K562 (cell line): ENCODE measurements at regions not wholly inside any gene's neighbourhood (a gene's known extent, or its start where the extent isn't known, plus 50 kb on each side); places are given as distances from the start of the nearest gene placed in this dataset.

ENCODE experiments used
- ATAC-seq: fragments of 200-7000 bp; cut with Tn5 transposase; 3 replicates; pipeline ENCODE4 v1.9.1; 2020; ENCODE audit warnings: moderate library complexity
- BruUV-seq: library from RNA; stranded (reverse); fragments of 400-500 nt; replicated peaks from 2 replicates; lab custom pipeline; 2021; lab: Mats Ljungman, UMichigan
- CTCF ChIA-PET: fragments of 300-600 bp; formaldehyde crosslinking; extraction: SDS; loops from one replicate; lab custom pipeline; 2021; ENCODE audit warnings: low intra/inter-chr PET ratio; lab: Yijun Ruan, JAX
- POLR2A ChIA-PET: fragments of 300-600, 350-650 bp; sonication (Branson Sonifier 250); formaldehyde crosslinking; extraction: SDS; loops from one replicate; lab custom pipeline; 2021; ENCODE audit warnings: antibody characterized with exemption, inconsistent platforms; lab: Yijun Ruan, JAX
- DNase-seq, 4 experiments: peaks; one replicate each; pipeline versions ENCODE4 v3.0.0 to v3.0.0-alpha.2; 2011 to 2018; ENCODE audit warnings: low spot score in 3 of 4, mixed read lengths in 3 of 4; ENCODE audit errors: extremely low read depth in 1 of 4
- FAIRE-seq: peaks from 2 replicates; lab custom pipeline; 2011; peaks lifted over from hg19 to GRCh38; lab: Jason Lieb, UNC
- H2AFZ ChIP-seq: 2 replicates; pipeline ENCODE4 v1.6.0; 2011; ENCODE audit warnings: low read depth, low read length, control low read depth, inconsistent platforms
- H3K27ac ChIP-seq: fragments of 200-600 bp; 3 replicates; pipeline ENCODE4 v1.8.0; 2011; ENCODE audit warnings: low read depth, mild to moderate bottlenecking, control low read depth, inconsistent platforms, low read length, moderate library complexity, mixed read lengths; ENCODE audit errors: extremely low read depth
- H3K27me3 ChIP-seq, 2 experiments: fragments of 300-600 bp in 1 of 2; 2 replicates in 1 of 2; 3 replicates in 1 of 2; pipeline versions ENCODE4 v1.6.0 to v1.8.0; 2011; ENCODE audit warnings: inconsistent platforms in 2 of 2, low read length in 2 of 2, mild to moderate bottlenecking in 1 of 2, mixed read lengths in 1 of 2, moderate library complexity in 1 of 2; ENCODE audit not compliant: control insufficient read depth in 2 of 2, insufficient read depth in 2 of 2
- H3K36me3 ChIP-seq: fragments of 300-600 bp; 3 replicates; pipeline ENCODE4 v1.8.0; 2011; ENCODE audit warnings: mild to moderate bottlenecking, low read length, inconsistent platforms; ENCODE audit not compliant: control insufficient read depth, insufficient read depth
- H3K4me1 ChIP-seq, 2 experiments: fragments of 200-600 bp in 1 of 2; replicated peaks in 1 of 2; 2 replicates in 1 of 2; 3 replicates in 1 of 2; pipeline versions ENCODE4 v1.5.1 to v1.8.0; 2011; ENCODE audit warnings: inconsistent platforms in 2 of 2, low read length in 2 of 2, mild to moderate bottlenecking in 1 of 2, mixed read lengths in 1 of 2, moderate library complexity in 1 of 2; ENCODE audit not compliant: control insufficient read depth in 2 of 2, insufficient read depth in 2 of 2
- H3K4me2 ChIP-seq: 2 replicates; pipeline ENCODE4 v1.6.1; 2011; ENCODE audit warnings: low read length, control low read depth, inconsistent platforms, mixed read lengths; ENCODE audit not compliant: insufficient read depth
- H3K4me3 ChIP-seq: fragments of 200-600 bp; sonication (generic), shearing (Covaris generic); 2 replicates; pipeline ENCODE4 v1.5.1; 2016; ENCODE audit warnings: control low read depth, inconsistent platforms
- H3K79me2 ChIP-seq: fragments of 200-600 bp; 3 replicates; pipeline ENCODE4 v1.8.0; 2011; ENCODE audit warnings: low read length, inconsistent platforms; ENCODE audit not compliant: control insufficient read depth, insufficient read depth
- H3K9ac ChIP-seq, 2 experiments: 2 replicates each; pipeline versions ENCODE4 v1.6.0 to v1.6.1; 2011; ENCODE audit warnings: low read depth in 2 of 2, low read length in 2 of 2, control low read depth in 1 of 2, inconsistent platforms in 1 of 2, mild to moderate bottlenecking in 1 of 2, mixed read lengths in 1 of 2; ENCODE audit not compliant: insufficient read depth in 1 of 2
- H3K9me1 ChIP-seq: one replicate; pipeline ENCODE4 v1.6.0; 2011; ENCODE audit warnings: inconsistent platforms, mild to moderate bottlenecking, low read length, moderate library complexity; ENCODE audit not compliant: control insufficient read depth, insufficient read depth
- H3K9me3 ChIP-seq: replicated peaks from 2 replicates; pipeline ENCODE4 v1.5.1; 2011; ENCODE audit warnings: low read depth, low read length, inconsistent platforms; ENCODE audit not compliant: control insufficient read depth, insufficient read depth
- H4K20me1 ChIP-seq: replicated peaks from 2 replicates; pipeline ENCODE4 v1.6.1; 2011; ENCODE audit warnings: low read length, inconsistent platforms, mixed read lengths; ENCODE audit not compliant: control insufficient read depth, insufficient read depth
- KAT8 ChIP-seq: fragments of 450-650 bp; IDR thresholded peaks from 2 replicates; pipeline ENCODE4 v1.6.1; 2016; ENCODE audit warnings: low read depth, mild to moderate bottlenecking
- ZKSCAN1 ChIP-seq: fragments of 150-350 bp; IDR thresholded peaks from 2 replicates; pipeline ENCODE4 v1.6.1; 2016; ENCODE audit warnings: low read depth, low read length
- ZNF354B ChIP-seq: fragments of 250-450 bp; sonication (Bioruptor Pico); IDR thresholded peaks from 2 replicates; pipeline ENCODE4 v1.4.0; 2020
- ZNF444 ChIP-seq: fragments of 250-450 bp; sonication (Bioruptor Pico); IDR thresholded peaks from 2 replicates; pipeline ENCODE4 v1.4.0; 2020; ENCODE audit warnings: mild to moderate bottlenecking, moderate library complexity
- ZNF586 ChIP-seq: fragments of 450-650 bp; formaldehyde crosslinking; conservative IDR thresholded peaks from 2 replicates; pipeline ENCODE4 v1.4.0; 2020; ENCODE audit warnings: mild to moderate bottlenecking, moderate library complexity
- WGBS: fragments of 100-300 bp; shearing (Covaris generic); methylation state at CpG from one replicate; pipeline ENCODE4 v1.1.6; 2016; ENCODE audit warnings: low coverage, mixed read lengths; ENCODE audit not compliant: insufficient coverage; ENCODE audit errors: missing lambda C conversion rate; 5-methylcytosine and 5-hydroxymethylcytosine counted together
- in situ Hi-C: fragments of 300-500 bp; cut with MboI; formaldehyde crosslinking; loops from 4 replicates; pipeline ENCODE4 v1.15.0; 2018; ENCODE audit warnings: inconsistent platforms, mixed read lengths
- intact Hi-C: fragments of 100-400 bp; cut with micrococcal nuclease; formaldehyde crosslinking; loops from 2 replicates; pipeline ENCODE4 v1.14.2; 2022
- TF ChIP-seq, protein P1 (sequence below), 3 experiments: fragments of 200-800 bp in 1 of 3; fragments of 250-450 bp in 1 of 3; fragments of 450-650 bp in 1 of 3; sonication (Bioruptor Pico) in 1 of 3; sonication (Bioruptor generic) in 1 of 3; formaldehyde crosslinking in 1 of 3; IDR thresholded peaks; 2 replicates each; pipeline versions ENCODE4 v1.6.1 to v1.8.0; 2016 to 2022; ENCODE audit warnings: mild to moderate bottlenecking in 2 of 3, missing genetic modification characterization in 2 of 3, missing compliant biosample characterization in 1 of 3, moderate library complexity in 1 of 3

DNA sequence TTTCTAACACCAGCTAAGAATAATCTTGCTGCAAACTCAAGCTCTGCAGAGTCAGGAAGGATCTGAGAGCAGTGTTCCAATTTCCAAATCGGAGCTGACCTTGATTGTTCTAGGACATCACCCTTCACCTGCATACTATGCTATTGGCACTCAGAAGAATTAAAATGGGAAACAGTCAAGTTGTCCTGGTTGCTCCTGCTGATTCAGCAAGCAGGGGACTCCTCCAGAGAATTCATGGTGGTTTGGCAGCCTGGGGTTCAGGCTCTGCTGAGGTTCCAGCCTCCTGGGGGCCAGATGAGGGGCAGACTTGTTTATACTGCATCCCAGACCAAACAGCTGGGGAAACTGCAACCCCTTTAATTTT, 213.7 kb upstream of the ADAMTS9 start:
- H3K9me1 ChIP-seq: no peaks in the 10 kb centered on the region
- DNase-seq: no peak
- whole genome bisulfite sequencing: 31% methylated on average over 1 of the region's 1 CpG
- no peak overlapping the region for H3K4me3 ChIP-seq
- CTCF ChIA-PET: no interaction called here
- TF ChIP-seq ZNF354B (no peak), ZKSCAN1 (no peak), ZNF586 (CRISPR knock-in tag) (no peak), ZNF444 (CRISPR knock-in tag) (no peak), KAT8 (no peak)
- TF ChIP-seq, protein P1, sequence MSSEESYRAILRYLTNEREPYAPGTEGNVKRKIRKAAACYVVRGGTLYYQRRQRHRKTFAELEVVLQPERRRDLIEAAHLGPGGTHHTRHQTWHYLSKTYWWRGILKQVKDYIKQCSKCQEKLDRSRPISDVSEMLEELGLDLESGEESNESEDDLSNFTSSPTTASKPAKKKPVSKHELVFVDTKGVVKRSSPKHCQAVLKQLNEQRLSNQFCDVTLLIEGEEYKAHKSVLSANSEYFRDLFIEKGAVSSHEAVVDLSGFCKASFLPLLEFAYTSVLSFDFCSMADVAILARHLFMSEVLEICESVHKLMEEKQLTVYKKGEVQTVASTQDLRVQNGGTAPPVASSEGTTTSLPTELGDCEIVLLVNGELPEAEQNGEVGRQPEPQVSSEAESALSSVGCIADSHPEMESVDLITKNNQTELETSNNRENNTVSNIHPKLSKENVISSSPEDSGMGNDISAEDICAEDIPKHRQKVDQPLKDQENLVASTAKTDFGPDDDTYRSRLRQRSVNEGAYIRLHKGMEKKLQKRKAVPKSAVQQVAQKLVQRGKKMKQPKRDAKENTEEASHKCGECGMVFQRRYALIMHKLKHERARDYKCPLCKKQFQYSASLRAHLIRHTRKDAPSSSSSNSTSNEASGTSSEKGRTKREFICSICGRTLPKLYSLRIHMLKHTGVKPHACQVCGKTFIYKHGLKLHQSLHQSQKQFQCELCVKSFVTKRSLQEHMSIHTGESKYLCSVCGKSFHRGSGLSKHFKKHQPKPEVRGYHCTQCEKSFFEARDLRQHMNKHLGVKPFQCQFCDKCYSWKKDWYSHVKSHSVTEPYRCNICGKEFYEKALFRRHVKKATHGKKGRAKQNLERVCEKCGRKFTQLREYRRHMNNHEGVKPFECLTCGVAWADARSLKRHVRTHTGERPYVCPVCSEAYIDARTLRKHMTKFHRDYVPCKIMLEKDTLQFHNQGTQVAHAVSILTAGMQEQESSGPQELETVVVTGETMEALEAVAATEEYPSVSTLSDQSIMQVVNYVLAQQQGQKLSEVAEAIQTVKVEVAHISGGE (CRISPR knock-in tag; IDR thresholded peaks at IDR 0.05): peak in 1 of 3 experiments; percentile 61; a peak in 1 of 6 replicates
- in situ Hi-C loops (no loop called here), intact Hi-C loops (no loop called here)
- no peak overlapping the region for H2AFZ ChIP-seq
- FAIRE-seq: no peak
- H3K4me1 ChIP-seq: no peaks in the 10 kb centered on the region; a peak in 1 of 5 replicates
- no peaks in the 10 kb centered on the region for H4K20me1 ChIP-seq
- H3K36me3 ChIP-seq: no peaks in the 10 kb centered on the region
- H3K9me3 ChIP-seq: no peaks in the 10 kb centered on the region
- no peak overlapping the region for H3K4me2 ChIP-seq
- POLR2A ChIA-PET: no interaction called here
- H3K9ac ChIP-seq: no peak overlapping the region
- ATAC-seq: no peak
- BruUV-seq: no TSS peak
- H3K79me2 ChIP-seq: no peaks in the 10 kb centered on the region
- H3K27me3 ChIP-seq: no peaks in the 10 kb centered on the region
- H3K27ac ChIP-seq: no peak overlapping the region
